GM23338 (cell line): ENCODE measurements at regions not wholly inside any gene's neighbourhood (a gene's known extent, or its start where the extent isn't known, plus 50 kb on each side); places are given as distances from the start of the nearest gene placed in this dataset.

Experiments
- CREB1 ChIP-seq: fragments of 250-450 bp; sonication (Bioruptor Pico); IDR thresholded peaks from 2 replicates; pipeline ENCODE4 v1.5.0; 2020; ENCODE audit warnings: low read depth, mild to moderate bottlenecking, moderate library complexity
- EZH2 ChIP-seq: fragments of 200-600 bp; sonication (generic); IDR thresholded peaks from one replicate; pipeline ENCODE4 v1.8.0; 2017; ENCODE audit warnings: antibody characterized with exemption, mild to moderate bottlenecking, low read depth; ENCODE audit not compliant: unreplicated experiment
- EZH2phosphoT487 ChIP-seq: fragments of 200-600 bp; sonication (generic); IDR thresholded peaks from one replicate; pipeline ENCODE4 v1.8.1; 2018; ENCODE audit warnings: antibody characterized with exemption; ENCODE audit not compliant: unreplicated experiment
- JUNB ChIP-seq: IDR thresholded peaks from one replicate; pipeline ENCODE4 v1.6.1; 2016; ENCODE audit warnings: antibody characterized with exemption; ENCODE audit not compliant: unreplicated experiment
- NANOG ChIP-seq: IDR thresholded peaks from 2 replicates; pipeline ENCODE4 v1.6.1; 2016; ENCODE audit warnings: antibody characterized with exemption, borderline replicate concordance
- POLR2AphosphoS5 ChIP-seq: IDR thresholded peaks from 2 replicates; pipeline ENCODE4 v1.6.1; 2016; ENCODE audit warnings: antibody characterized with exemption, low read depth
- ZNF114 ChIP-seq: fragments of 250-450 bp; sonication (Bioruptor Pico); IDR thresholded peaks from 2 replicates; pipeline ENCODE4 v1.5.0; 2020; ENCODE audit warnings: mild to moderate bottlenecking, moderate library complexity
- ZNF331 ChIP-seq: fragments of 250-450 bp; sonication (Bioruptor Pico); IDR thresholded peaks from 2 replicates; pipeline ENCODE4 v1.5.0; 2020; ENCODE audit warnings: low read depth, mild to moderate bottlenecking, moderate library complexity
- TF ChIP-seq, protein P1 (sequence below), 2 experiments: fragments of 200-600 bp in 1 of 2; sonication (generic) in 1 of 2; conservative IDR thresholded peaks; 2 replicates each; pipeline versions ENCODE4 v1.5.1 to v1.6.1; 2016 to 2017; ENCODE audit warnings: antibody characterized with exemption in 2 of 2, low read depth in 2 of 2, mild to moderate bottlenecking in 2 of 2, moderate library complexity in 1 of 2
- TF ChIP-seq, protein P2 (sequence below): IDR thresholded peaks from 2 replicates; pipeline ENCODE4 v1.6.1; 2016; ENCODE audit warnings: antibody characterized with exemption
- TF ChIP-seq, protein P3 (sequence below): IDR thresholded peaks from one replicate; pipeline ENCODE4 v1.6.1; 2018; ENCODE audit warnings: antibody characterized with exemption; ENCODE audit not compliant: unreplicated experiment
- TF ChIP-seq, protein P4 (sequence below): fragments of 250-450 bp; sonication (Bioruptor Pico); IDR thresholded peaks from 2 replicates; pipeline ENCODE4 v1.5.0; 2020; ENCODE audit warnings: mild to moderate bottlenecking, moderate library complexity

DNA sequence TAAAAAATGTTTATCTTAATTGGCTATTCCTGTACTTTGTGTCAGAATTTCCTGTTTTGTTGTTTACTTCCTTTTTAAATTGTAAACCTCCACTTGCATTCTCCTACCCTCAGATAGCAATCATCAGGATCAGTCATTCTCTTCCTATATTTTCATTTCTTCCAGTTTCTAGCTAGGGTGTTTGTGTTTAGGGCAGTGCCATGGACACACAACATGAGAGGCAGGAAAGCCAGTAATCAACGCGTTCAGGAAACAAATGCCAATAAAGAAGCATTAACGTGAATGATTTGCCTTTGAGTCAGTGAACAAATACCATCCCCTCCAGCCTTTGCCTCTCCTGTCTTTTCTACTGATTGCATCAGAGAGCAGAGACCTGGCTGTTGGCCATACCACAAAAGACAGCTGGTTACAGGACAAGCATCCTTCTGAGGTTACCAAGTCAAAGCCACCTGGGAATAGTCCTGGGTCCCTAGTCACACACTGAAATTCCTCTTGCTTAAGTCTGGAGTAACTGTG is 56.7 kb upstream of the FHL2 start:
- TF ChIP-seq, protein P1, sequence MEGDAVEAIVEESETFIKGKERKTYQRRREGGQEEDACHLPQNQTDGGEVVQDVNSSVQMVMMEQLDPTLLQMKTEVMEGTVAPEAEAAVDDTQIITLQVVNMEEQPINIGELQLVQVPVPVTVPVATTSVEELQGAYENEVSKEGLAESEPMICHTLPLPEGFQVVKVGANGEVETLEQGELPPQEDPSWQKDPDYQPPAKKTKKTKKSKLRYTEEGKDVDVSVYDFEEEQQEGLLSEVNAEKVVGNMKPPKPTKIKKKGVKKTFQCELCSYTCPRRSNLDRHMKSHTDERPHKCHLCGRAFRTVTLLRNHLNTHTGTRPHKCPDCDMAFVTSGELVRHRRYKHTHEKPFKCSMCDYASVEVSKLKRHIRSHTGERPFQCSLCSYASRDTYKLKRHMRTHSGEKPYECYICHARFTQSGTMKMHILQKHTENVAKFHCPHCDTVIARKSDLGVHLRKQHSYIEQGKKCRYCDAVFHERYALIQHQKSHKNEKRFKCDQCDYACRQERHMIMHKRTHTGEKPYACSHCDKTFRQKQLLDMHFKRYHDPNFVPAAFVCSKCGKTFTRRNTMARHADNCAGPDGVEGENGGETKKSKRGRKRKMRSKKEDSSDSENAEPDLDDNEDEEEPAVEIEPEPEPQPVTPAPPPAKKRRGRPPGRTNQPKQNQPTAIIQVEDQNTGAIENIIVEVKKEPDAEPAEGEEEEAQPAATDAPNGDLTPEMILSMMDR (conservative IDR thresholded peaks at IDR 0.05; ENCODE audit: low read depth in 2 of 2): no peak
- TF ChIP-seq, protein P2, sequence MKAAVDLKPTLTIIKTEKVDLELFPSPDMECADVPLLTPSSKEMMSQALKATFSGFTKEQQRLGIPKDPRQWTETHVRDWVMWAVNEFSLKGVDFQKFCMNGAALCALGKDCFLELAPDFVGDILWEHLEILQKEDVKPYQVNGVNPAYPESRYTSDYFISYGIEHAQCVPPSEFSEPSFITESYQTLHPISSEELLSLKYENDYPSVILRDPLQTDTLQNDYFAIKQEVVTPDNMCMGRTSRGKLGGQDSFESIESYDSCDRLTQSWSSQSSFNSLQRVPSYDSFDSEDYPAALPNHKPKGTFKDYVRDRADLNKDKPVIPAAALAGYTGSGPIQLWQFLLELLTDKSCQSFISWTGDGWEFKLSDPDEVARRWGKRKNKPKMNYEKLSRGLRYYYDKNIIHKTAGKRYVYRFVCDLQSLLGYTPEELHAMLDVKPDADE: no peak
- TF ChIP-seq POLR2AphosphoS5: no peak
- TF ChIP-seq EZH2phosphoT487: no peak
- no peak for TF ChIP-seq CREB1 (CRISPR knock-in tag)
- no peak for TF ChIP-seq EZH2
- TF ChIP-seq, protein P3, sequence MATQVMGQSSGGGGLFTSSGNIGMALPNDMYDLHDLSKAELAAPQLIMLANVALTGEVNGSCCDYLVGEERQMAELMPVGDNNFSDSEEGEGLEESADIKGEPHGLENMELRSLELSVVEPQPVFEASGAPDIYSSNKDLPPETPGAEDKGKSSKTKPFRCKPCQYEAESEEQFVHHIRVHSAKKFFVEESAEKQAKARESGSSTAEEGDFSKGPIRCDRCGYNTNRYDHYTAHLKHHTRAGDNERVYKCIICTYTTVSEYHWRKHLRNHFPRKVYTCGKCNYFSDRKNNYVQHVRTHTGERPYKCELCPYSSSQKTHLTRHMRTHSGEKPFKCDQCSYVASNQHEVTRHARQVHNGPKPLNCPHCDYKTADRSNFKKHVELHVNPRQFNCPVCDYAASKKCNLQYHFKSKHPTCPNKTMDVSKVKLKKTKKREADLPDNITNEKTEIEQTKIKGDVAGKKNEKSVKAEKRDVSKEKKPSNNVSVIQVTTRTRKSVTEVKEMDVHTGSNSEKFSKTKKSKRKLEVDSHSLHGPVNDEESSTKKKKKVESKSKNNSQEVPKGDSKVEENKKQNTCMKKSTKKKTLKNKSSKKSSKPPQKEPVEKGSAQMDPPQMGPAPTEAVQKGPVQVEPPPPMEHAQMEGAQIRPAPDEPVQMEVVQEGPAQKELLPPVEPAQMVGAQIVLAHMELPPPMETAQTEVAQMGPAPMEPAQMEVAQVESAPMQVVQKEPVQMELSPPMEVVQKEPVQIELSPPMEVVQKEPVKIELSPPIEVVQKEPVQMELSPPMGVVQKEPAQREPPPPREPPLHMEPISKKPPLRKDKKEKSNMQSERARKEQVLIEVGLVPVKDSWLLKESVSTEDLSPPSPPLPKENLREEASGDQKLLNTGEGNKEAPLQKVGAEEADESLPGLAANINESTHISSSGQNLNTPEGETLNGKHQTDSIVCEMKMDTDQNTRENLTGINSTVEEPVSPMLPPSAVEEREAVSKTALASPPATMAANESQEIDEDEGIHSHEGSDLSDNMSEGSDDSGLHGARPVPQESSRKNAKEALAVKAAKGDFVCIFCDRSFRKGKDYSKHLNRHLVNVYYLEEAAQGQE: no peak
- no peak for TF ChIP-seq JUNB
- TF ChIP-seq NANOG: no peak
- TF ChIP-seq ZNF114 (CRISPR knock-in tag): no peak
- TF ChIP-seq ZNF331 (CRISPR knock-in tag): no peak
- TF ChIP-seq, protein P4, sequence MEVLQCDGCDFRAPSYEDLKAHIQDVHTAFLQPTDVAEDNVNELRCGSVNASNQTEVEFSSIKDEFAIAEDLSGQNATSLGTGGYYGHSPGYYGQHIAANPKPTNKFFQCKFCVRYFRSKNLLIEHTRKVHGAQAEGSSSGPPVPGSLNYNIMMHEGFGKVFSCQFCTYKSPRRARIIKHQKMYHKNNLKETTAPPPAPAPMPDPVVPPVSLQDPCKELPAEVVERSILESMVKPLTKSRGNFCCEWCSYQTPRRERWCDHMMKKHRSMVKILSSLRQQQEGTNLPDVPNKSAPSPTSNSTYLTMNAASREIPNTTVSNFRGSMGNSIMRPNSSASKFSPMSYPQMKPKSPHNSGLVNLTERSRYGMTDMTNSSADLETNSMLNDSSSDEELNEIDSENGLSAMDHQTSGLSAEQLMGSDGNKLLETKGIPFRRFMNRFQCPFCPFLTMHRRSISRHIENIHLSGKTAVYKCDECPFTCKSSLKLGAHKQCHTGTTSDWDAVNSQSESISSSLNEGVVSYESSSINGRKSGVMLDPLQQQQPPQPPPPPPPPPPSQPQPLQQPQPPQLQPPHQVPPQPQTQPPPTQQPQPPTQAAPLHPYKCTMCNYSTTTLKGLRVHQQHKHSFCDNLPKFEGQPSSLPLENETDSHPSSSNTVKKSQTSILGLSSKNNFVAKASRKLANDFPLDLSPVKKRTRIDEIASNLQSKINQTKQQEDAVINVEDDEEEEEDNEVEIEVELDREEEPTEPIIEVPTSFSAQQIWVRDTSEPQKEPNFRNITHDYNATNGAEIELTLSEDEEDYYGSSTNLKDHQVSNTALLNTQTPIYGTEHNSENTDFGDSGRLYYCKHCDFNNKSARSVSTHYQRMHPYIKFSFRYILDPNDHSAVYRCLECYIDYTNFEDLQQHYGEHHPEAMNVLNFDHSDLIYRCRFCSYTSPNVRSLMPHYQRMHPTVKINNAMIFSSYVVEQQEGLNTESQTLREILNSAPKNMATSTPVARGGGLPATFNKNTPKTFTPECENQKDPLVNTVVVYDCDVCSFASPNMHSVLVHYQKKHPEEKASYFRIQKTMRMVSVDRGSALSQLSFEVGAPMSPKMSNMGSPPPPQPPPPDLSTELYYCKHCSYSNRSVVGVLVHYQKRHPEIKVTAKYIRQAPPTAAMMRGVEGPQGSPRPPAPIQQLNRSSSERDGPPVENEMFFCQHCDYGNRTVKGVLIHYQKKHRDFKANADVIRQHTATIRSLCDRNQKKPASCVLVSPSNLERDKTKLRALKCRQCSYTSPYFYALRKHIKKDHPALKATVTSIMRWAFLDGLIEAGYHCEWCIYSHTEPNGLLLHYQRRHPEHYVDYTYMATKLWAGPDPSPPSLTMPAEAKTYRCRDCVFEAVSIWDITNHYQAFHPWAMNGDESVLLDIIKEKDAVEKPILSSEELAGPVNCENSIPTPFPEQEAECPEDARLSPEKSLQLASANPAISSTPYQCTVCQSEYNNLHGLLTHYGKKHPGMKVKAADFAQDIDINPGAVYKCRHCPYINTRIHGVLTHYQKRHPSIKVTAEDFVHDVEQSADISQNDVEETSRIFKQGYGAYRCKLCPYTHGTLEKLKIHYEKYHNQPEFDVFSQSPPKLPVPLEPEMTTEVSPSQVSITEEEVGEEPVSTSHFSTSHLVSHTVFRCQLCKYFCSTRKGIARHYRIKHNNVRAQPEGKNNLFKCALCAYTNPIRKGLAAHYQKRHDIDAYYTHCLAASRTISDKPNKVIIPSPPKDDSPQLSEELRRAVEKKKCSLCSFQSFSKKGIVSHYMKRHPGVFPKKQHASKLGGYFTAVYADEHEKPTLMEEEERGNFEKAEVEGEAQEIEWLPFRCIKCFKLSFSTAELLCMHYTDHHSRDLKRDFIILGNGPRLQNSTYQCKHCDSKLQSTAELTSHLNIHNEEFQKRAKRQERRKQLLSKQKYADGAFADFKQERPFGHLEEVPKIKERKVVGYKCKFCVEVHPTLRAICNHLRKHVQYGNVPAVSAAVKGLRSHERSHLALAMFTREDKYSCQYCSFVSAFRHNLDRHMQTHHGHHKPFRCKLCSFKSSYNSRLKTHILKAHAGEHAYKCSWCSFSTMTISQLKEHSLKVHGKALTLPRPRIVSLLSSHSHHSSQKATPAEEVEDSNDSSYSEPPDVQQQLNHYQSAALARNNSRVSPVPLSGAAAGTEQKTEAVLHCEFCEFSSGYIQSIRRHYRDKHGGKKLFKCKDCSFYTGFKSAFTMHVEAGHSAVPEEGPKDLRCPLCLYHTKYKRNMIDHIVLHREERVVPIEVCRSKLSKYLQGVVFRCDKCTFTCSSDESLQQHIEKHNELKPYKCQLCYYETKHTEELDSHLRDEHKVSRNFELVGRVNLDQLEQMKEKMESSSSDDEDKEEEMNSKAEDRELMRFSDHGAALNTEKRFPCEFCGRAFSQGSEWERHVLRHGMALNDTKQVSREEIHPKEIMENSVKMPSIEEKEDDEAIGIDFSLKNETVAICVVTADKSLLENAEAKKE (CRISPR knock-in tag): no peak
